ENCODE measurements at regions not wholly inside any gene's neighbourhood (a gene's known extent, or its start where the extent isn't known, plus 50 kb on each side); places are given as distances from the start of the nearest gene placed in this dataset.

DNA sequence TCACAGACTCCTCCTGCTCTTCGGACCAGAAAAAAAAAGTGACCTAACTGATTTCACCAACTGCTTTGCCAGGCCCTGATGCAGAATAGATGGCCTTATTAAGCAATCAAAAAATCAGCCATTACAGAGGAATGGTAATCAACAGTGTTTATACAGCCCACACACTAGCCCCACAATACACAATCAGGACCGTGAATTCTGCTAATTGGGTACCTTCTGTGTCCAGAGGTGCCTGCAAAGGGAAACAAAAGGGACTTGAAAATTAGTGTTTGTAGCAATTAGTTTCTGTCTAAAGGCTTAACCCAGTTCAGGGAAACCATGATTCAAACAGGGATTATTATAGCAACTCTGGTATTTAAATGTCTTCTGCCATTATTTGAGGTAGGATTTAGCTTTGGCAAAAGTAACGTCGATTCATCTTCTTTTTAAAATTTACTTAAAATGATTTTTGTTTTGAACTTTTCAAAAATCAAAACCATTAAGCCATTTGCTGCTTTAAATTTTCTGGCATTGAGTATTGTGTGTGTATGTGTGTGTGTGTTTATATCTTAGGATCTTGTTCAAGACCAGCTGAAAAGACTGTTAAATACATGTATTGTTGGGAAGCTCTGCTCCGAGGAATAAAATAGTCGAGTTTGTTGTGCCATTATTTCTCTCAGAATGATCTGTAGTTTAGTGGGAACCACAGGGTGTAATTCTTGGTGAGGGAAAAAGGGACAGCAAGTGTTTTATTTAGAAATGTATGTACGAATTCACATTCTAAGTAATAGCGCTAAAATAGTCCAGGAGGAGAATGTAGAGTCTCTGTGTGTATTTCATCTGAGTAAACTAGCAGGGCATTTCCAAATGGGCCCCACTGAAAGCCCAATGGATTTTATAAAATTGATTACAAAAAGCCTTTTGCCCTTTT, 156.1 kb downstream of the PTCSC3 start:
- TF ChIP-seq, protein P1, sequence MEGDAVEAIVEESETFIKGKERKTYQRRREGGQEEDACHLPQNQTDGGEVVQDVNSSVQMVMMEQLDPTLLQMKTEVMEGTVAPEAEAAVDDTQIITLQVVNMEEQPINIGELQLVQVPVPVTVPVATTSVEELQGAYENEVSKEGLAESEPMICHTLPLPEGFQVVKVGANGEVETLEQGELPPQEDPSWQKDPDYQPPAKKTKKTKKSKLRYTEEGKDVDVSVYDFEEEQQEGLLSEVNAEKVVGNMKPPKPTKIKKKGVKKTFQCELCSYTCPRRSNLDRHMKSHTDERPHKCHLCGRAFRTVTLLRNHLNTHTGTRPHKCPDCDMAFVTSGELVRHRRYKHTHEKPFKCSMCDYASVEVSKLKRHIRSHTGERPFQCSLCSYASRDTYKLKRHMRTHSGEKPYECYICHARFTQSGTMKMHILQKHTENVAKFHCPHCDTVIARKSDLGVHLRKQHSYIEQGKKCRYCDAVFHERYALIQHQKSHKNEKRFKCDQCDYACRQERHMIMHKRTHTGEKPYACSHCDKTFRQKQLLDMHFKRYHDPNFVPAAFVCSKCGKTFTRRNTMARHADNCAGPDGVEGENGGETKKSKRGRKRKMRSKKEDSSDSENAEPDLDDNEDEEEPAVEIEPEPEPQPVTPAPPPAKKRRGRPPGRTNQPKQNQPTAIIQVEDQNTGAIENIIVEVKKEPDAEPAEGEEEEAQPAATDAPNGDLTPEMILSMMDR (IDR thresholded peaks at IDR 0.05): no peak
- no peak for TF ChIP-seq POLR2A (IDR thresholded peaks at IDR 0.05)

Data from adrenal gland (tissue), 5 donors.